Keratinocyte (primary cell): ENCODE measurements at regions not wholly inside any gene's neighbourhood (a gene's known extent, or its start where the extent isn't known, plus 50 kb on each side); places are given as distances from the start of the nearest gene placed in this dataset.

ENCODE experiments used
- EZH2 ChIP-seq: IDR thresholded peaks from one replicate; pipeline ENCODE4 v1.6.1; 2012; ENCODE audit warnings: inconsistent platforms, mild to moderate bottlenecking, low read length, moderate library complexity
- TF ChIP-seq, protein P1 (sequence below), 3 experiments: IDR thresholded peaks in 1 of 3; conservative IDR thresholded peaks in 1 of 3; optimal IDR thresholded peaks in 1 of 3; 2 replicates in 2 of 3; 3 replicates in 1 of 3; pipeline versions ENCODE3 to v1.5.1; 2011; ENCODE audit warnings: low read length in 3 of 3, mild to moderate bottlenecking in 3 of 3, moderate library complexity in 2 of 3, control low read depth in 1 of 3, inconsistent platforms in 1 of 3; ENCODE audit not compliant: insufficient read depth in 2 of 3; ENCODE audit errors: extremely low read depth in 1 of 3

DNA sequence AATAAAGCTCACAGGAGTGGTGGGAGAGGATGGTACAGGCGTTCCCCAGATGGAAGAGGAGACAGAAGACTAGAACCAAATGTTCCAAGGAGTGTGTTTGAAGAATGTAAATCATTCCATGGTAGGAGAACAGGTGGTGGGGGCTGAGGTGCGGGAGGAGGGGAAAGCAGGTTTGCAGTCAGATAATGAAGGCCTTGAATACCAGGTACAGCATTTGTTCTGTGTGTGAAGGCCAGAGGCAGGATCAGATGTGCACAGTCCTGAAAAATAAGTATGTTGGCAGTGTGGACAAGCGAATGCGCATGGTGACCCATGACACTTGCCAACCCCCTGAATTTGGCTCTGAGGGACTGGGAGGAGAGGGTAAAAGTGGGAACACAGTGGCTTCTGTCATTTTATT is 59.9 kb upstream of the ALDH1B1 start:
- TF ChIP-seq, protein P1, sequence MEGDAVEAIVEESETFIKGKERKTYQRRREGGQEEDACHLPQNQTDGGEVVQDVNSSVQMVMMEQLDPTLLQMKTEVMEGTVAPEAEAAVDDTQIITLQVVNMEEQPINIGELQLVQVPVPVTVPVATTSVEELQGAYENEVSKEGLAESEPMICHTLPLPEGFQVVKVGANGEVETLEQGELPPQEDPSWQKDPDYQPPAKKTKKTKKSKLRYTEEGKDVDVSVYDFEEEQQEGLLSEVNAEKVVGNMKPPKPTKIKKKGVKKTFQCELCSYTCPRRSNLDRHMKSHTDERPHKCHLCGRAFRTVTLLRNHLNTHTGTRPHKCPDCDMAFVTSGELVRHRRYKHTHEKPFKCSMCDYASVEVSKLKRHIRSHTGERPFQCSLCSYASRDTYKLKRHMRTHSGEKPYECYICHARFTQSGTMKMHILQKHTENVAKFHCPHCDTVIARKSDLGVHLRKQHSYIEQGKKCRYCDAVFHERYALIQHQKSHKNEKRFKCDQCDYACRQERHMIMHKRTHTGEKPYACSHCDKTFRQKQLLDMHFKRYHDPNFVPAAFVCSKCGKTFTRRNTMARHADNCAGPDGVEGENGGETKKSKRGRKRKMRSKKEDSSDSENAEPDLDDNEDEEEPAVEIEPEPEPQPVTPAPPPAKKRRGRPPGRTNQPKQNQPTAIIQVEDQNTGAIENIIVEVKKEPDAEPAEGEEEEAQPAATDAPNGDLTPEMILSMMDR (optimal IDR thresholded peaks at IDR 0.05 in 1 of 3, IDR thresholded peaks at IDR 0.05 in 1 of 3, conservative IDR thresholded peaks at IDR 0.05 in 1 of 3; ENCODE audit: extremely low read depth in 1 of 3, insufficient read depth in 2 of 3, low read length in 3 of 3) = no peak
- TF ChIP-seq EZH2 = no peak
